ENCODE measurements at regions not wholly inside any gene's neighbourhood (a gene's known extent, or its start where the extent isn't known, plus 50 kb on each side); places are given as distances from the start of the nearest gene placed in this dataset.

- no peak for DNase-seq
- TF ChIP-seq POLR2A (IDR thresholded peaks at IDR 0.05; ENCODE audit: low read length) (no peak), GATA1 (IDR thresholded peaks at IDR 0.05; ENCODE audit: low read depth, low read length) (no peak)
Observed at GRCh38 chr15:77808075-77808474, 175.4 kb upstream of the LINGO1 start.

- DNase-seq: no peak
- TF ChIP-seq POLR2A (IDR thresholded peaks at IDR 0.05; ENCODE audit: low read length) (no peak), GATA1 (IDR thresholded peaks at IDR 0.05; ENCODE audit: low read depth, low read length) (no peak)
Observed at GRCh38 chr15:77807611-77808010, 174.9 kb upstream of the LINGO1 start.

- no peak for DNase-seq
- TF ChIP-seq GATA1 (IDR thresholded peaks at IDR 0.05; ENCODE audit: low read depth, low read length) (no peak), POLR2A (IDR thresholded peaks at IDR 0.05; ENCODE audit: low read length) (no peak)
Observed at GRCh38 chr15:77807115-77807514, 174.4 kb upstream of the LINGO1 start.

DNA sequence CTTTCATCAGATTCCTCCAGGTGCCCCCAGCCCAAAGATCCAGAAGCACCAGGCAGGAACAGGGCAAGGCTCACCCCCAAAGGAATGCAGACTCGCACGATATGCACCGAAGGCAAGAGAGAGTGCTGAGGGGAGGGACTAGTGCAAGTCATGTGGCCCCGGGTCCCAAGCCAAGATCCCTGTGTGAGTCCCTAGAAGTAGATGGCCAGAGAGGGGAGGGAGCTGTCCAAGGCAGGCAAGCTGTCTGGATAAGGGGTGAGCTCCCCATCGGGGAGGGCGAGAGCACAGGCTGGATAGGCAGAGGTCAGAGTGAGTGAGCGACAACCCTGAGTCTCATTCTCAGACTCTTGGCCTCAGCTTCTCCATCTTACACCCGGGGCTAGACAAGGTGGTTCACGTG is 171.5 kb upstream of the LINGO1 start:
- no peak for DNase-seq
- TF ChIP-seq POLR2A (IDR thresholded peaks at IDR 0.05; ENCODE audit: low read length) (no peak), GATA1 (IDR thresholded peaks at IDR 0.05; ENCODE audit: low read depth, low read length) (no peak)

DNA sequence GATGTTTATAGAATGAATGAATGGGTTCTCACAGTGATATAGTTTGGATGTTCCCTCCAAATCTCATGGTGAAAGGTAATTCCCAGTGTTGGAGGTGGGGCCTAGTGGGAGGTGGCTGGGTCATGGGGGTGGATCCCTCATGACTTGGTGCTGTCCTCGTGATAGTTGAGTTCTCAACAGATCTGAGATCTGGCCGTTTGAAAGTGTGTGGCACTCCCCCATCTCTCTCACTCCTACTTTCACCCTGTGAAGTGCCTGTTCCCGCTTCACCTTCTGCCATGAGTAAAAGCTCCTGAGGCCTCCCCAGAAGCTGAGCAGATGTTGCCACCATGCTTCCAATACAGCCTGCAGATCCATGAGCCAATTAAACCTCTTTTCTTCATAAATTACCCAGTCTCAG is 170.8 kb upstream of the LINGO1 start:
- no peak for TF ChIP-seq GATA1 (IDR thresholded peaks at IDR 0.05; ENCODE audit: low read depth, low read length)
- TF ChIP-seq POLR2A (IDR thresholded peaks at IDR 0.05; ENCODE audit: low read length): no peak
- DNase-seq: no peak

DNA sequence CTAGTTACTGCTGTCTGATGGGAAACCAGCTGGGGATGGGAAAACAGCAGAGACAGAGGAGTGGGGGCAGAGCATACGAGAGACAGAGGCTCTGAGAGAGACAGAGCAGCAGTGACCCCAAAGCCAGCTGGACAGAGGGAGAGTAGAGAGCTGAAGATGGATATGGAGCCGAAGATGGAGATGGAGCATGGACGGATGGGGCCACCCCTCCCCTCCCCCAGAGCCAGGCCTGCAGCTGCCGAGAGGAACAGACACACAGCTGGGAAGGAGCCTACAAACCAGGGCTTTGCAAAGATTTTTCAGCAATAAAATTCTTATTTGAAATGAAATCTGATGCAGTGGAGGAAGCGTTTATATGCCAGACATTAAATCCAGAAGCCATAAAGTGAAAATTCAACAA is 167.6 kb upstream of the LINGO1 start:
- DNase-seq: no peak
- TF ChIP-seq POLR2A (IDR thresholded peaks at IDR 0.05; ENCODE audit: low read length) (no peak), GATA1 (IDR thresholded peaks at IDR 0.05; ENCODE audit: low read depth, low read length) (no peak)

- no peak for DNase-seq
- TF ChIP-seq GATA1 (IDR thresholded peaks at IDR 0.05; ENCODE audit: low read depth, low read length) (no peak), POLR2A (IDR thresholded peaks at IDR 0.05; ENCODE audit: low read length) (no peak)
Observed at GRCh38 chr15:77798847-77799246, 166.1 kb upstream of the LINGO1 start.

- no peak for TF ChIP-seq GATA1 (IDR thresholded peaks at IDR 0.05; ENCODE audit: low read depth, low read length)
- TF ChIP-seq POLR2A (IDR thresholded peaks at IDR 0.05; ENCODE audit: low read length): no peak
- DNase-seq: no peak
Observed at GRCh38 chr15:77798151-77798835, 165.6 kb upstream of the LINGO1 start.

GRCh38 chr15:77797270-77797669 is 164.6 kb upstream of the LINGO1 start:
- no peak for TF ChIP-seq GATA1 (IDR thresholded peaks at IDR 0.05; ENCODE audit: low read depth, low read length)
- no peak for TF ChIP-seq POLR2A (IDR thresholded peaks at IDR 0.05; ENCODE audit: low read length)
- no peak for DNase-seq

DNA sequence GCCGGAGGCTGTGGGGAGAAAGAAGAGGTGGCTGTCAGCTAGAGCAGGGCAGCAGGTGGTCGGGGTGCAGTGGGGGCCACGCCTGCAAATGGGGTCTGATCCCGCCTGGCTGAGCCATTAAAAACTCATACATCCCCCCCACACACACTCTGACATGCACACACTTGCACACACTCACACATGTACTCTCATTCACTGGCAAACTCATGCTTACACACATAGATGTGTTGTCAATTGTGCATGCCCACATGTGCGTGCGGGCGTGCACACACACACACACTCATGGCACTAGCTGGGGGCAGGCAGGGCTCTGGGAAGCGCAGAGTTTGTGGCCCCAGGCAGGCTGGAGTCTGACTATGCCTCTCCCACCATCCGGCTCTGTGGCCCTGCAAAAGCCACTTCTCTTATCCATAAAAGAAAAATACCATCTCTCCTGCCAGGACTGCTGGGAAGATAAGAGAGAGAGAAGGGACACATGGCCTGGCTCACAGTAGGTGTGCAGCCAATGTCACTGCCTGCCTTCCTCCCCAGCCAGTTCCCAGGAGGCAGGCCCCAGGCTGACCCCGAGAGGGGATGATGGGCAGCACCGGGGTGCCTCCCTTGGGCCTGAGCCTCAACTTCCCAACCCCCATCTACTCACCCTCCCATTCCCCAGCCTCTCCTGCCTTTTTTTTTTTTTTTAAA is 163.5 kb upstream of the LINGO1 start:
- DNase-seq: no peak
- no peak for TF ChIP-seq GATA1 (IDR thresholded peaks at IDR 0.05; ENCODE audit: low read depth, low read length)
- TF ChIP-seq POLR2A (IDR thresholded peaks at IDR 0.05; ENCODE audit: low read length): no peak

GRCh38 chr15:77795446-77795845 is 162.7 kb upstream of the LINGO1 start:
- DNase-seq: no peak
- TF ChIP-seq GATA1 (IDR thresholded peaks at IDR 0.05; ENCODE audit: low read depth, low read length): no peak
- no peak for TF ChIP-seq POLR2A (IDR thresholded peaks at IDR 0.05; ENCODE audit: low read length)

DNA sequence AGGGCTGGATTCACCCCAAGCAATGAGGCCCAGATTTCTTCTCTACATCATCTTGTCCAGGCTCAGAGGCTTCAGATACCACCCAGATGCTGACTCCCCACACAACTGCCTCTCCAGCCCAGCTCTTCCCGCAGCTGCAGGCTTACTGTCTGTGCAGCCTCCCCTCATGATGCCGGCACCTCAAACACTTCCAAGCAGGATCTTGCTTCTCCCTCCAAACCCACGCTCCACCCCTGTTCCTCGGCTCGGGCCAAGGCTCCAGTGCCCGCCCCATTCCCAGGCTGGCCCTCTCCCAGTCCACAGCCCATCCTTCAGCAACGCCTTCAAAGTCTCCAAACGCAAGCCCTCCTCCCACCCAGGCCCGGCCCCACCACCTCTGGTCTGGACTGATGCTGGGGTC is 159.2 kb upstream of the LINGO1 start:
- TF ChIP-seq GATA1 (IDR thresholded peaks at IDR 0.05; ENCODE audit: low read depth, low read length) (no peak), POLR2A (IDR thresholded peaks at IDR 0.05; ENCODE audit: low read length) (no peak)
- DNase-seq: no peak

- DNase-seq: no peak
- TF ChIP-seq POLR2A (IDR thresholded peaks at IDR 0.05; ENCODE audit: low read length) (no peak), GATA1 (IDR thresholded peaks at IDR 0.05; ENCODE audit: low read depth, low read length) (no peak)
Observed at GRCh38 chr15:77790481-77790880, 157.8 kb upstream of the LINGO1 start.

GRCh38 chr15:77786956-77787355 is 154.2 kb upstream of the LINGO1 start:
- TF ChIP-seq POLR2A (IDR thresholded peaks at IDR 0.05; ENCODE audit: low read length): no peak
- TF ChIP-seq GATA1 (IDR thresholded peaks at IDR 0.05; ENCODE audit: low read depth, low read length): no peak
- no peak for DNase-seq
